ENCODE measurements at regions not wholly inside any gene's neighbourhood (a gene's known extent, or its start where the extent isn't known, plus 50 kb on each side); places are given as distances from the start of the nearest gene placed in this dataset.

DNA sequence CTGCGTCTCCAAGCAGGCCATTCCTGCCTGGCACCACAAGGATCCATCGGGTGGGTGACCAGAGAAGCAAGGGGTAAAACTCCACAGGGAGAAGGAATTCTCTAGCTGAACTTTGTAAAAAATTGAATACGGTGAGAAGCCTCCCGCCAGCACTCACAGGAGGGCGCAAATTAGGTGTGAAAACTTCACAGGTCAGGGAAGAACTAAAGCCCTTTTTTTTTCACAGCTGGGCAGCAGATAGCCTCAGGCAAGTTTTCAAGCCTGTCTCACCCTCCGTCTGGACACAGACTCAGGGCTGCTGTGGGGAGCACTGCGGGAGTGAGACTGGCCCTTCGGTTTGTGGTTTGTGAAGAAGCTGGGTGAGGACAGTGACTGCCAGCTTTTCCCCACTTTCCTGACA lies 224.1 kb upstream of the FGF16 start:
- TF ChIP-seq ZBTB33 (IDR thresholded peaks at IDR 0.05), result no peak
- TF ChIP-seq JUND (IDR thresholded peaks at IDR 0.05), result no peak
- no peak for TF ChIP-seq CTCF (IDR thresholded peaks at IDR 0.05; ENCODE audit: low read depth, low read length, missing input control)
- no peak for TF ChIP-seq HNF4A (conservative IDR thresholded peaks at IDR 0.05)
- TF ChIP-seq RXRA (IDR thresholded peaks at IDR 0.05), result no peak
- TF ChIP-seq HNF4G (IDR thresholded peaks at IDR 0.05), result no peak
- no peak for TF ChIP-seq NR2F2 (IDR thresholded peaks at IDR 0.05)
- no peak for TF ChIP-seq FOXA2 (IDR thresholded peaks at IDR 0.05)
- TF ChIP-seq, protein P1, sequence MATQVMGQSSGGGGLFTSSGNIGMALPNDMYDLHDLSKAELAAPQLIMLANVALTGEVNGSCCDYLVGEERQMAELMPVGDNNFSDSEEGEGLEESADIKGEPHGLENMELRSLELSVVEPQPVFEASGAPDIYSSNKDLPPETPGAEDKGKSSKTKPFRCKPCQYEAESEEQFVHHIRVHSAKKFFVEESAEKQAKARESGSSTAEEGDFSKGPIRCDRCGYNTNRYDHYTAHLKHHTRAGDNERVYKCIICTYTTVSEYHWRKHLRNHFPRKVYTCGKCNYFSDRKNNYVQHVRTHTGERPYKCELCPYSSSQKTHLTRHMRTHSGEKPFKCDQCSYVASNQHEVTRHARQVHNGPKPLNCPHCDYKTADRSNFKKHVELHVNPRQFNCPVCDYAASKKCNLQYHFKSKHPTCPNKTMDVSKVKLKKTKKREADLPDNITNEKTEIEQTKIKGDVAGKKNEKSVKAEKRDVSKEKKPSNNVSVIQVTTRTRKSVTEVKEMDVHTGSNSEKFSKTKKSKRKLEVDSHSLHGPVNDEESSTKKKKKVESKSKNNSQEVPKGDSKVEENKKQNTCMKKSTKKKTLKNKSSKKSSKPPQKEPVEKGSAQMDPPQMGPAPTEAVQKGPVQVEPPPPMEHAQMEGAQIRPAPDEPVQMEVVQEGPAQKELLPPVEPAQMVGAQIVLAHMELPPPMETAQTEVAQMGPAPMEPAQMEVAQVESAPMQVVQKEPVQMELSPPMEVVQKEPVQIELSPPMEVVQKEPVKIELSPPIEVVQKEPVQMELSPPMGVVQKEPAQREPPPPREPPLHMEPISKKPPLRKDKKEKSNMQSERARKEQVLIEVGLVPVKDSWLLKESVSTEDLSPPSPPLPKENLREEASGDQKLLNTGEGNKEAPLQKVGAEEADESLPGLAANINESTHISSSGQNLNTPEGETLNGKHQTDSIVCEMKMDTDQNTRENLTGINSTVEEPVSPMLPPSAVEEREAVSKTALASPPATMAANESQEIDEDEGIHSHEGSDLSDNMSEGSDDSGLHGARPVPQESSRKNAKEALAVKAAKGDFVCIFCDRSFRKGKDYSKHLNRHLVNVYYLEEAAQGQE (IDR thresholded peaks at IDR 0.05), result no peak
- no peak for TF ChIP-seq TAF1 (conservative IDR thresholded peaks at IDR 0.05)
- TF ChIP-seq FOXA1 (IDR thresholded peaks at IDR 0.05), result no peak
- no peak for TF ChIP-seq SP1 (IDR thresholded peaks at IDR 0.05)
- TF ChIP-seq YY1 (IDR thresholded peaks at IDR 0.05), result no peak
- no peak for DNase-seq (ENCODE audit: low spot score)
- Histone ChIP-seq H3K36me3 (ENCODE audit: control insufficient read depth in 4 of 4, insufficient read depth in 3 of 4, low read depth in 1 of 4, low read length in 3 of 4) (no peaks in the 10 kb centered on the region), H3K9me3 (ENCODE audit: control insufficient read depth in 4 of 4, low read length in 3 of 4) (peaks cover 0 to 3% (median 1%) of the 10 kb centered on the region in 4 donors), H3K4me3 (ENCODE audit: low read depth in 1 of 3, low read length in 3 of 3) (no peak overlapping the region), H3K27me3 (ENCODE audit: control insufficient read depth in 4 of 4, insufficient read depth in 4 of 4, low read length in 3 of 4) (no peaks in the 10 kb centered on the region), H3K9ac (ENCODE audit: low read depth in 1 of 2, low read length in 2 of 2) (no peak overlapping the region), H3K27ac (ENCODE audit: low read depth in 1 of 2, low read length in 2 of 2) (no peak overlapping the region), H3K4me1 (ENCODE audit: control insufficient read depth in 4 of 4, insufficient read depth in 4 of 4, low read length in 3 of 4) (no peaks in the 10 kb centered on the region)
- WGBS, result 21% methylated on average over 8 of the region's 8 CpGs

DNA sequence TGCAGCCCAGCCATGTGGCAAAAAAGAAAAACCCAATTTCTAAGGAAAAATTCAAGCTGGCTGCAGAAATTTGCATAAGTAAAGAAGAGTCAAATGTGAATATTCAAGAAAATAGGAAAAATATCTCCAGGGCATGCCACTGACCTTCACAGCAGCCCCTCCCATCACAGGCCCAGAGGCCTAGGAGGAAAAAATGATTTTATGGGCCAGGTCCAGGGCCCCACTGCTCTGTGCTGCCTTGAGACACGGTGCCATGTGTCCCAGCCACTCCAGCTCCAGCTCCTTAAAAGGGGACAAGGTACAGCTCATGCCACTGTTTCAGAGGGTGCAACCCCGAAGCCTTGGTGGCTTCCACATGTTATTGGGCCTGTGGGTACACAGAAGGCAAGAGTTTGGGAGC lies 182.7 kb upstream of the FGF16 start:
- H3K9ac ChIP-seq (ENCODE audit: low read depth in 1 of 2, low read length in 2 of 2), result no peak overlapping the region
- 46% methylated on average over 2 of the region's 2 CpGs for WGBS
- no peak for DNase-seq (ENCODE audit: low spot score)
- H3K27me3 ChIP-seq (ENCODE audit: control insufficient read depth in 4 of 4, insufficient read depth in 4 of 4, low read length in 3 of 4), result no peaks in the 10 kb centered on the region
- H3K4me3 ChIP-seq (ENCODE audit: low read depth in 1 of 3, low read length in 3 of 3), result no peak overlapping the region
- H3K27ac ChIP-seq (ENCODE audit: low read depth in 1 of 2, low read length in 2 of 2), result no peak overlapping the region
- no peaks in the 10 kb centered on the region for H3K4me1 ChIP-seq (ENCODE audit: control insufficient read depth in 4 of 4, insufficient read depth in 4 of 4, low read length in 3 of 4)
- peaks cover 0 to 24% (median 11%) of the 10 kb centered on the region in 4 donors for H3K9me3 ChIP-seq (ENCODE audit: control insufficient read depth in 4 of 4, low read length in 3 of 4)
- H3K36me3 ChIP-seq (ENCODE audit: control insufficient read depth in 4 of 4, insufficient read depth in 3 of 4, low read depth in 1 of 4, low read length in 3 of 4), result no peaks in the 10 kb centered on the region
- TF ChIP-seq ATF3 (IDR thresholded peaks at IDR 0.05) (no peak), RAD21 (IDR thresholded peaks at IDR 0.05) (no peak), CTCF (IDR thresholded peaks at IDR 0.05; ENCODE audit: low read depth, low read length, missing input control) (no peak), ZBTB33 (IDR thresholded peaks at IDR 0.05) (no peak), TAF1 (conservative IDR thresholded peaks at IDR 0.05) (no peak), RXRA (IDR thresholded peaks at IDR 0.05) (no peak), NR2F2 (IDR thresholded peaks at IDR 0.05) (no peak), SP1 (IDR thresholded peaks at IDR 0.05) (no peak), FOXA2 (IDR thresholded peaks at IDR 0.05) (no peak), GABPA (IDR thresholded peaks at IDR 0.05 in 1 of 2, conservative IDR thresholded peaks at IDR 0.05 in 1 of 2) (no peak), HNF4A (conservative IDR thresholded peaks at IDR 0.05) (no peak)
- TF ChIP-seq, protein P1 (IDR thresholded peaks at IDR 0.05), result no peak

All from liver (tissue), 8 donors.